ENCODE measurements at regions not wholly inside any gene's neighbourhood (a gene's known extent, or its start where the extent isn't known, plus 50 kb on each side); places are given as distances from the start of the nearest gene placed in this dataset.
A peak's percentile ranks its signal among the peaks of the same experiment; 100 is the strongest.

- TF ChIP-seq POLR2AphosphoS5 (IDR thresholded peaks at IDR 0.05; ENCODE audit: low read depth, low read length) (no peak), TAF1 (IDR thresholded peaks at IDR 0.05; ENCODE audit: low read depth, low read length) (no peak), POU2F2 (IDR thresholded peaks at IDR 0.05; ENCODE audit: low read depth, low read length) (no peak), SPI1 (IDR thresholded peaks at IDR 0.05; ENCODE audit: low read depth, low read length) (no peak), PAX5 (IDR thresholded peaks at IDR 0.05; ENCODE audit: insufficient read depth, low read length, severe bottlenecking) (no peak), POLR2A (IDR thresholded peaks at IDR 0.05; ENCODE audit: low read depth, low read length) (no peak)
- no peak for DNase-seq (ENCODE audit: insufficient read length, low spot score)
- no peak for FAIRE-seq
Measured at GRCh38 chr6:25068866-25069265, 133.1 kb upstream of the RIPOR2 start.

DNA sequence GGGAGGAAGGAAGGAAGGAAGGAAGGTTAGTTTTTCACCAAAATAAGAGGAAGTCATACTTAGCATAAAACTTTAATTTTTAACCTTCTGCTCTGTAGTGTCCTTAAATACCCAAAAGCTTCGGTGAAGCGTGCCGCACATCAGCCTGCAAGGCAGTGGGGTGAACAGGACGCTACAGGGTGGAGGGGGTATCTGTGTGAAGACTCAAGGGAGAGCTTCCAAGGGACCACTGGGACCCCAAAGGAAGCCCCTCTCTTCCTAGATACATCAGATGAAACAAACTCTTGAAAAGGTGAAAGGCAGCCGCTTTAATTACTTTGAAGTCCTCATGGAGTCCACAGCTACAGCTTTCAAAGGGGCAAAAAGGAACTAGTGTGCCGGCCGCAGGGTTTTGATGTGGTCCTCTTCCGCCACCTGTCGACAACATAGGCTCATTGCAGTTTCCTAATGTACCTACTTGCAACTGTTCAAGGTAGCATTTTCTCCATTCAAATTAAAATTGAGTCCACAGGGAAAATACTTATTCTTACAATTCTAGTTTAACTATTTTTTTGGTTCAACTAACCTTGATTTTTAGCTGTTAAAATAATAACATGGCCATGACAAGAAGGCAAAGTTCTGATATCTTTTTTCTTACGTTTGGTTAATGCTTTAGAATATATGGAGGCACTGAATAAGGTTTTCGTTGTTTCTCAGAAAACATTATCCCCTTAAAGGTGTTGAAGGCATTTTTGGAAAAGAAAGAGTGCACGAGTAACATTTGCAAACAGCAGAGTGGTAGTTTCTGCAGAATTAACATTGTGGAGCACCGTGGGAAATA, 135.0 kb upstream of the RIPOR2 start:
- peak; percentile 42 for DNase-seq (ENCODE audit: insufficient read length, low spot score)
- TF ChIP-seq POLR2AphosphoS5 (IDR thresholded peaks at IDR 0.05; ENCODE audit: low read depth, low read length) (no peak), PAX5 (IDR thresholded peaks at IDR 0.05; ENCODE audit: insufficient read depth, low read length, severe bottlenecking) (no peak), POU2F2 (IDR thresholded peaks at IDR 0.05; ENCODE audit: low read depth, low read length) (no peak), POLR2A (IDR thresholded peaks at IDR 0.05; ENCODE audit: low read depth, low read length) (no peak), SPI1 (IDR thresholded peaks at IDR 0.05; ENCODE audit: low read depth, low read length) (no peak), TAF1 (IDR thresholded peaks at IDR 0.05; ENCODE audit: low read depth, low read length) (no peak)
- FAIRE-seq = peak; percentile 82

- FAIRE-seq (no peak), DNase-seq (ENCODE audit: insufficient read length, low spot score) (no peak)
- no peak for TF ChIP-seq PAX5 (IDR thresholded peaks at IDR 0.05; ENCODE audit: insufficient read depth, low read length, severe bottlenecking)
- no peak for TF ChIP-seq SPI1 (IDR thresholded peaks at IDR 0.05; ENCODE audit: low read depth, low read length)
- no peak for TF ChIP-seq POLR2A (IDR thresholded peaks at IDR 0.05; ENCODE audit: low read depth, low read length)
- no peak for TF ChIP-seq POU2F2 (IDR thresholded peaks at IDR 0.05; ENCODE audit: low read depth, low read length)
- no peak for TF ChIP-seq POLR2AphosphoS5 (IDR thresholded peaks at IDR 0.05; ENCODE audit: low read depth, low read length)
Measured at GRCh38 chr6:25078141-25078540, 142.4 kb upstream of the RIPOR2 start.

DNA sequence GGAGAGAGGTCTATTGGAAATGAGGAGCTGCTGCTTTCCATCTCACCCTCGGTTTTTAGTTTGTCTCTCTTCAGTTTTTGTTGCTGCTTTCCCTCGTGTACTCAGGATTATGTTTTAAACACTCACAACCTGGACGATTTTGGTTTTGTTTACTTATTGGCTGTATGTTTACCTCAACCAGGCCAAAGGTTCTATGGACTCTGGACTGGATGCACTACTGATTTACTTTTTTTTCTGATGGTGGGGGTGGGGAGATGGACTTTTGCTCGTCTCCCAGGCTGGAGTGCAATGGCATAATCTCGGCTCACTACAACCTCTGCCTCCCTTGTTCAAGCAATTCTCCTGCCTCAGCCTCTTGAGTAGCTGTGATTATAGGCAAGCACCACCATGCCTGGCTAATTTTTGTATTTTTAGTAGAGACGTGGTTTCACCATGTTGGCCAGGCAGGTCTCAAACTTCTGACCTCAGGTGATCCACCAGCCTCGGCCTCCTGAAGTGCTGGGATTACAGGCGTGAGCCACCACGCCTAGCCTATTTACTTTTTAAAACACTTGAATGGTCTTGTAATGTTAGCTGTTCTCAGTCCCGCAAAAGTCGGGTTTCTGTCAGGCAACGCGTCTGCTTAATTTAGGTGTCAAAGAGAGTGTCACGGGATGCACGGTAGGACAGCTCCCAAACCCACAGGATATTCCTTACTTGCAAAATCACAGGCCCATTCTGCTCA, 148.2 kb upstream of the RIPOR2 start:
- TF ChIP-seq TAF1 (IDR thresholded peaks at IDR 0.05; ENCODE audit: low read depth, low read length) (no peak), SPI1 (IDR thresholded peaks at IDR 0.05; ENCODE audit: low read depth, low read length) (no peak), POLR2A (IDR thresholded peaks at IDR 0.05; ENCODE audit: low read depth, low read length) (no peak), POU2F2 (IDR thresholded peaks at IDR 0.05; ENCODE audit: low read depth, low read length) (no peak), PAX5 (IDR thresholded peaks at IDR 0.05; ENCODE audit: insufficient read depth, low read length, severe bottlenecking) (no peak), POLR2AphosphoS5 (IDR thresholded peaks at IDR 0.05; ENCODE audit: low read depth, low read length) (no peak)
- DNase-seq (ENCODE audit: insufficient read length, low spot score) (no peak), FAIRE-seq (no peak)

DNA sequence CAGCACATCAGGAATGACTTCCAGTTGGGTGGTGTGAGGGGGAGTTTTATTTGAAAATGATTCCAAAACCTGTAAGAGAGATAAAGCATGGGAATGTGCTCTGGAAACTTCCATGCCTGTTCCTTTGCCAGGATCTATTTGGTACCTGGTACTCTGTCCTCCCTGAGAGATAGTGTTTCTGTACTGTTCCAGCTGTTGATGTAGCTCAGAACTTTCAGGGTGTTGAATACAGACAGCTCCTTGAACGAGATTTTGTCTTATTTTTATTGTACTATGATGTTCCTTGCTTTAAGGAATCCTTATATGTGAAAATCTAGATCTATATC, 148.7 kb upstream of the RIPOR2 start:
- TF ChIP-seq PAX5 (IDR thresholded peaks at IDR 0.05; ENCODE audit: insufficient read depth, low read length, severe bottlenecking) = no peak
- no peak for TF ChIP-seq TAF1 (IDR thresholded peaks at IDR 0.05; ENCODE audit: low read depth, low read length)
- TF ChIP-seq POLR2AphosphoS5 (IDR thresholded peaks at IDR 0.05; ENCODE audit: low read depth, low read length) = no peak
- TF ChIP-seq POU2F2 (IDR thresholded peaks at IDR 0.05; ENCODE audit: low read depth, low read length) = no peak
- TF ChIP-seq SPI1 (IDR thresholded peaks at IDR 0.05; ENCODE audit: low read depth, low read length) = no peak
- no peak for TF ChIP-seq POLR2A (IDR thresholded peaks at IDR 0.05; ENCODE audit: low read depth, low read length)
- FAIRE-seq (no peak), DNase-seq (ENCODE audit: insufficient read length, low spot score) (no peak)

GRCh38 chr6:25085756-25086155, 150.0 kb upstream of the RIPOR2 start:
- no peak for TF ChIP-seq SPI1 (IDR thresholded peaks at IDR 0.05; ENCODE audit: low read depth, low read length)
- TF ChIP-seq TAF1 (IDR thresholded peaks at IDR 0.05; ENCODE audit: low read depth, low read length) = no peak
- TF ChIP-seq PAX5 (IDR thresholded peaks at IDR 0.05; ENCODE audit: insufficient read depth, low read length, severe bottlenecking) = no peak
- TF ChIP-seq POLR2A (IDR thresholded peaks at IDR 0.05; ENCODE audit: low read depth, low read length) = no peak
- TF ChIP-seq POLR2AphosphoS5 (IDR thresholded peaks at IDR 0.05; ENCODE audit: low read depth, low read length) = no peak
- TF ChIP-seq POU2F2 (IDR thresholded peaks at IDR 0.05; ENCODE audit: low read depth, low read length) = no peak
- DNase-seq (ENCODE audit: insufficient read length, low spot score) = no peak
- no peak for FAIRE-seq

DNA sequence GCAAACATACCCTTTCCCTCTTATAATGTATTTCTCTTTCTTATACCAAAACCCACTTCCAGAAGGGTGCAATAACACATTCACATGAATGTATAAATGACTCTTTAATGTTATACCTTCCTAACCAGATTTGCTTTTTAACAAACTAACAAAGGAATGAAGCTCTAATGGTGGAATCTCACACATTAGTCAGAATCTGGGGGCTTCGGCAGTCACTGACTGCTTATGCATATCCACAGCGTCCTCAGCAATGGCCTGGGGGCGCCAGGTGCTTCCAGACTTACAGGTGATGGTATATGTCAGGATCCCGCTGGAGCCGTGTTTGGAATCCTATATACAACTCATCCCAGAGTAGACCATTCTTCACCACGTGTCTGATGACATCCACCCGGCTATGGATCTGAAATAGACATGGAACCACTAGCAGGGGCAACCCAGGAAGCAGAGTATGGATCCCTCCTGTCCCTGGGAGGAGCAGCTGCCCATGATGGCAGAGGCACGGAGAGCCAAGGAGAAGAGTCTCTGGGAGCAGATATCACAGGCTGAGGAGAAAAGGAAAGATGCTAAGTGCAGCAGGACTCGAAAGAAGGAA, 150.8 kb upstream of the RIPOR2 start:
- DNase-seq (ENCODE audit: insufficient read length, low spot score) = no peak
- TF ChIP-seq POLR2A (IDR thresholded peaks at IDR 0.05; ENCODE audit: low read depth, low read length) (no peak), POU2F2 (IDR thresholded peaks at IDR 0.05; ENCODE audit: low read depth, low read length) (no peak), SPI1 (IDR thresholded peaks at IDR 0.05; ENCODE audit: low read depth, low read length) (no peak), PAX5 (IDR thresholded peaks at IDR 0.05; ENCODE audit: insufficient read depth, low read length, severe bottlenecking) (no peak), POLR2AphosphoS5 (IDR thresholded peaks at IDR 0.05; ENCODE audit: low read depth, low read length) (no peak), TAF1 (IDR thresholded peaks at IDR 0.05; ENCODE audit: low read depth, low read length) (no peak)
- FAIRE-seq = no peak

GRCh38 chr6:25088513-25088912, 152.8 kb upstream of the RIPOR2 start:
- DNase-seq (ENCODE audit: insufficient read length, low spot score) = no peak
- TF ChIP-seq SPI1 (IDR thresholded peaks at IDR 0.05; ENCODE audit: low read depth, low read length) (no peak), PAX5 (IDR thresholded peaks at IDR 0.05; ENCODE audit: insufficient read depth, low read length, severe bottlenecking) (no peak)
- FAIRE-seq = no peak

DNA sequence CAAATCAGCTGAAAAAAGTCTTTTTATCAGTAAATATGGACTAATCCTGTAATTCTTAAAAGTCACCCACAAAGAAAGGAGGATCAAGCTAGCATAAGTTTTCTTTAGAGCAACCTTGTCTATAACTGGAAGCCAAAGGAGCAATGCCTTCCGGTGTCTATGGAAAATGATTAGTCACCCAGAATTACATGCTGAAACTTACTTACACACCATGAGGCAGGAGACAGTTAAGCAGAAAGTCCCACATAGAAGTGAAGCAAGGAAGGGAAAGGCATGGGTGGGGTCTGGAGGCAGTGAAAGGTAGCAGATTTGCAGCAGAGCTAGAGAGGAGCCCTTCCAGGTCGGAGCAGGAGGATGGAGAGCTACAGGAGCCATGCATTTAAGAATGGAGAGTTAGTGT, 153.7 kb upstream of the RIPOR2 start:
- no peak for DNase-seq (ENCODE audit: insufficient read length, low spot score)
- FAIRE-seq = no peak
- no peak for TF ChIP-seq POLR2A (IDR thresholded peaks at IDR 0.05; ENCODE audit: low read depth, low read length)
- TF ChIP-seq POLR2AphosphoS5 (IDR thresholded peaks at IDR 0.05; ENCODE audit: low read depth, low read length) = no peak
- no peak for TF ChIP-seq TAF1 (IDR thresholded peaks at IDR 0.05; ENCODE audit: low read depth, low read length)
- no peak for TF ChIP-seq SPI1 (IDR thresholded peaks at IDR 0.05; ENCODE audit: low read depth, low read length)
- no peak for TF ChIP-seq PAX5 (IDR thresholded peaks at IDR 0.05; ENCODE audit: insufficient read depth, low read length, severe bottlenecking)
